ENCODE measurements at regions not wholly inside any gene's neighbourhood (a gene's known extent, or its start where the extent isn't known, plus 50 kb on each side); places are given as distances from the start of the nearest gene placed in this dataset.

DNA sequence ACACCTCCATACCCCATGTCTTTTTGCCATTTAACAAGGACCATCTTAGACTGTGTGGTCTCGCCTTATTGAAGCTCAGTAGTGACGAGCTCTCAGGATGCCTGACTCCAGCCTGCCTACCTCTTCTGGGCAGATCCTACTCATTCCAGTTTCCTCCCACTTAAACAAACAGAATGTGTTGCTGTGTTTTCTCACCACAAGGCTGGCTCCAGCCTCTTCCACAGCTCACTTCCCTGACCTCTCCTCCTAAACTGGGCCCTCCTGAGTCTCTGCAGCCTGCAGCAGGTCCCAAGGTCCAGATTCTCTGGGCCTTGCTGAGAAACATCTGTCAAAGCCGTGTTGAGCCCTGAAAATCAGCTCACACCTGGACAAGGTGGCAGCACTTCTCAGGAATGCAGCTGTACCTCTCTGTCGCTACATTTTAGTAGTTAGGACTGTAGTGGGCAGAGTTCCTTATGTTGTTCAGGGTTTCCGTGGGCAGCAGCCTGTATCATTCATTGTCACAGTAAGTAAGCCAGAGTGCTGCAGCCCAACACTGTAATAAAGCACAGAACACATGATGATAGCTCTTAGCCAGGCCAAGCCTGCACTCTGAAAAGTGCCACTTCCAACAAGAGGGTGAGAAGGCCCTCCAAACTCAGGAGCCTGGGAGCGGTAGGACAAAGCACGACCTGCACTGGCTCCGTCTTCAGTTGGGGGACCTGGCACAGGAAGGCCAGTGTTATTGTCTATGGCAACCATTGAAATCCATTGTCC is 68.5 kb downstream of the NKX2-1 start:
- no peaks in the 10 kb centered on the region for H3K27me3 ChIP-seq
- peak in 1 of 2 donors; percentile 51 for DNase-seq (ENCODE audit: low read depth in 1 of 2, low spot score in 1 of 2)
- no peaks in the 10 kb centered on the region for H3K36me3 ChIP-seq
- H3K27ac ChIP-seq: no peak overlapping the region
- TF ChIP-seq, protein P1, sequence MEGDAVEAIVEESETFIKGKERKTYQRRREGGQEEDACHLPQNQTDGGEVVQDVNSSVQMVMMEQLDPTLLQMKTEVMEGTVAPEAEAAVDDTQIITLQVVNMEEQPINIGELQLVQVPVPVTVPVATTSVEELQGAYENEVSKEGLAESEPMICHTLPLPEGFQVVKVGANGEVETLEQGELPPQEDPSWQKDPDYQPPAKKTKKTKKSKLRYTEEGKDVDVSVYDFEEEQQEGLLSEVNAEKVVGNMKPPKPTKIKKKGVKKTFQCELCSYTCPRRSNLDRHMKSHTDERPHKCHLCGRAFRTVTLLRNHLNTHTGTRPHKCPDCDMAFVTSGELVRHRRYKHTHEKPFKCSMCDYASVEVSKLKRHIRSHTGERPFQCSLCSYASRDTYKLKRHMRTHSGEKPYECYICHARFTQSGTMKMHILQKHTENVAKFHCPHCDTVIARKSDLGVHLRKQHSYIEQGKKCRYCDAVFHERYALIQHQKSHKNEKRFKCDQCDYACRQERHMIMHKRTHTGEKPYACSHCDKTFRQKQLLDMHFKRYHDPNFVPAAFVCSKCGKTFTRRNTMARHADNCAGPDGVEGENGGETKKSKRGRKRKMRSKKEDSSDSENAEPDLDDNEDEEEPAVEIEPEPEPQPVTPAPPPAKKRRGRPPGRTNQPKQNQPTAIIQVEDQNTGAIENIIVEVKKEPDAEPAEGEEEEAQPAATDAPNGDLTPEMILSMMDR (IDR thresholded peaks at IDR 0.05; ENCODE audit: low read depth, low read length): no peak
- H3K4me3 ChIP-seq: no peak overlapping the region
- peaks cover 5% of the 10 kb centered on the region for H3K4me1 ChIP-seq (ENCODE audit: low read depth)
- H3K9me3 ChIP-seq (ENCODE audit: low read depth): no peaks in the 10 kb centered on the region

DNA sequence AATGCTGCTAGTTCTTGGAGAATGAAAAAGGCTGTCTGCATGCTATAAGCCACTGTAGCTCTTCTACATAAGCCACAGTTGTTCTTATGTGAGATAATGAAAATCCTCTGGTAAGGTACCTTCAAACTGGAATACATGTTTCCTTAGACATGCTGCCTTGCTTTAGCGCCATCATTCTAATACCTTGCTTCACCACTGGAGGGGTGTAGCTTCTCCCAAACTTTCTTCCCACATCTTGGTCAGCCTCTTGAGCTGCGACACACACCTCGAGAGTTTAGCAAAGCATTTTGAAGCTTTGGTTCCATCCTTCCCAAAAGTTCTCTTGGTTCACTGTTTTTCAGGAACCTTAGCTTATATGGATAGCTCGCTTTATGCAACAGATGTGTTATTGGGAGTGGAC is 69.5 kb downstream of the NKX2-1 start:
- DNase-seq (ENCODE audit: low read depth in 1 of 2, low spot score in 1 of 2): no peak
- Histone ChIP-seq H3K9me3 (ENCODE audit: low read depth) (no peaks in the 10 kb centered on the region), H3K27ac (no peak overlapping the region), H3K27me3 (no peaks in the 10 kb centered on the region), H3K4me3 (no peak overlapping the region), H3K4me1 (ENCODE audit: low read depth) (peaks cover 5% of the 10 kb centered on the region), H3K36me3 (no peaks in the 10 kb centered on the region)
- TF ChIP-seq, protein P1 (IDR thresholded peaks at IDR 0.05; ENCODE audit: low read depth, low read length): no peak

DNA sequence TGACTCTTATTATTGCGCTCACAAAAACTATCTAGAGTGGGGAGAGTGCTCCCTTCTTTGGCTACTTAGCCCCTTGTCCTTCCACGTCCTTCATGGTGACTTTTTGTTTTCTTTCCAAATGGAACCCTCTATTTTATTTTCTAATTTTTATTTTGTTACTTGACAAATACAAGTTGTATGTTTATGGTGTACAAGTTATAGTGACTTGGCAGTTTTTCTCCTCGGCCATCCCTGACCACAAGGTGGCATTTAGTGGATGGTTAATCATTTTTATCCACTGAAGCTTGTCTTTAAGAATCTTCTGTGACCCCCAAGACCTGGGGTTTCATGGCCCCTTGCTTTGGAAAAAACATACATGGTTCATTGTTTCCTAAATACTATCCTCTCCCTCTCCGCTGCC is 70.1 kb downstream of the NKX2-1 start:
- Histone ChIP-seq H3K4me1 (ENCODE audit: low read depth) (peaks cover 5% of the 10 kb centered on the region), H3K27me3 (no peaks in the 10 kb centered on the region), H3K9me3 (ENCODE audit: low read depth) (no peaks in the 10 kb centered on the region), H3K27ac (no peak overlapping the region), H3K4me3 (no peak overlapping the region), H3K36me3 (no peaks in the 10 kb centered on the region)
- TF ChIP-seq, protein P1 (IDR thresholded peaks at IDR 0.05; ENCODE audit: low read depth, low read length): no peak
- no peak for DNase-seq (ENCODE audit: low read depth in 1 of 2, low spot score in 1 of 2)

DNA sequence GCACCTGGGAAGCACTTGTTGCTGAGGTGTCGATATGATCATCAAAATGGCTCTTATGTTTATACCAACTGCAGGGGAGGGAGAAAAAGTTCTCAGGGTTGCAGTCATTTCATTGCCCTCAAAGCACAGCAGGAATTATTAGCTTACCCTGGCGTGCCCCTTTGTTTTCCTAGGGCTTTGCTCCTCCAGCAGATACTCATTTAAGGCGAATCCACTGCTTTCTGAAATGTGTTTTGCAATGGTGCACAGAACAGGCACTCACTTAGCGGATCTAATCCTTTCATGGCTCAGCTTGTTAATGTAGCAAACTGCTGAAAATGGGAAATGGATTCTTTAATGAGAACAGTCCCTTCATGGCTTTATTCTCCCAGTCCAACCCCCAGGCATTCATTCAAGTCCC is 76.7 kb downstream of the NKX2-1 start:
- peaks cover 8% of the 10 kb centered on the region for H3K4me1 ChIP-seq (ENCODE audit: low read depth)
- H3K27ac ChIP-seq: no peak overlapping the region
- H3K9me3 ChIP-seq (ENCODE audit: low read depth): no peaks in the 10 kb centered on the region
- no peaks in the 10 kb centered on the region for H3K36me3 ChIP-seq
- TF ChIP-seq, protein P1 (IDR thresholded peaks at IDR 0.05; ENCODE audit: low read depth, low read length): no peak
- H3K27me3 ChIP-seq: no peaks in the 10 kb centered on the region
- no peak overlapping the region for H3K4me3 ChIP-seq
- no peak for DNase-seq (ENCODE audit: low read depth in 1 of 2, low spot score in 1 of 2)

DNA sequence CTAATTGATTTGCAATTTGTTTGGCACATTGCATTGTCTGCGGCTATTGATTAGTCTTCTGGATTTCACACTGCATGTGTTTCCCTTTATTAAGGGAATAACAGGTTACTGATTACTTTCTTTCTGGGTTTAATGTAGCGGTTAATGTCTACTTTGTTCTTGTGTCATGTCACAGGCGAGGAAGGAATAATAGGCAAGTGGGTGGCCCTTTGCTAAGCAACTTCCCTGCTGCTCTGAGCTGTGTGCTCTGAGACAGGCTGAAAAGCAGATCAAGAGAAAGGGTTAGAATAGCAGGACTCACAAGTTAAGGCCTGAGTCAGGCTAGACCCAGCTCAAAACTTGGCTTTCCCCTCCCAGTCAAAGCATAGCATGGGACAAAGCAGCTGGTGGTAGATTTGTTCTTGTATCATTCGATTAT is 77.2 kb downstream of the NKX2-1 start:
- H3K27ac ChIP-seq: no peak overlapping the region
- DNase-seq (ENCODE audit: low read depth in 1 of 2, low spot score in 1 of 2): peak in 1 of 2 donors; percentile 22
- no peak overlapping the region for H3K4me3 ChIP-seq
- peaks cover 8% of the 10 kb centered on the region for H3K4me1 ChIP-seq (ENCODE audit: low read depth)
- TF ChIP-seq, protein P1 (IDR thresholded peaks at IDR 0.05; ENCODE audit: low read depth, low read length): no peak
- no peaks in the 10 kb centered on the region for H3K9me3 ChIP-seq (ENCODE audit: low read depth)
- H3K36me3 ChIP-seq: no peaks in the 10 kb centered on the region
- no peaks in the 10 kb centered on the region for H3K27me3 ChIP-seq
